ENCODE measurements at regions not wholly inside any gene's neighbourhood (a gene's known extent, or its start where the extent isn't known, plus 50 kb on each side); places are given as distances from the start of the nearest gene placed in this dataset.
"Not testable (repeated sequence)": the region's sequence is repeated elsewhere in the genome, so short reads cannot be mapped to it uniquely, and the experiment has no call there.

- Histone ChIP-seq H3K27me3 (ENCODE audit: insufficient read depth, low read length) (no peaks in the 10 kb centered on the region), H3K9me2 (ENCODE audit: low read depth, low read length) (no peaks in the 10 kb centered on the region), H3K9ac (ENCODE audit: low read length) (no peak overlapping the region), H4K20me1 (ENCODE audit: insufficient read depth, low read length) (no peaks in the 10 kb centered on the region), H3K4me1 (ENCODE audit: insufficient read depth, low read length, severe bottlenecking) (no peaks in the 10 kb centered on the region), H3K36me3 (ENCODE audit: insufficient read depth, low read length) (no peaks in the 10 kb centered on the region), H3K4me3 (ENCODE audit: low read depth, low read length, poor library complexity, severe bottlenecking) (no peak overlapping the region), H3K4me2 (ENCODE audit: low read length) (no peak overlapping the region), H3K9me3 (ENCODE audit: low read length) (no peaks in the 10 kb centered on the region), H3K27ac (ENCODE audit: low read depth, low read length, poor library complexity, severe bottlenecking) (no peak overlapping the region), H3F3A (ENCODE audit: insufficient read depth, low read length) (no peaks in the 10 kb centered on the region), H2AFZ (ENCODE audit: low read length) (no peak overlapping the region), H3K79me2 (ENCODE audit: insufficient read depth, low read length) (no peaks in the 10 kb centered on the region)
- no peak for TF ChIP-seq CTCF (IDR thresholded peaks at IDR 0.05; ENCODE audit: low read length)
Observed at GRCh38 chr4:71216316-71216959, 122.4 kb upstream of the SLC4A4 start.

DNA sequence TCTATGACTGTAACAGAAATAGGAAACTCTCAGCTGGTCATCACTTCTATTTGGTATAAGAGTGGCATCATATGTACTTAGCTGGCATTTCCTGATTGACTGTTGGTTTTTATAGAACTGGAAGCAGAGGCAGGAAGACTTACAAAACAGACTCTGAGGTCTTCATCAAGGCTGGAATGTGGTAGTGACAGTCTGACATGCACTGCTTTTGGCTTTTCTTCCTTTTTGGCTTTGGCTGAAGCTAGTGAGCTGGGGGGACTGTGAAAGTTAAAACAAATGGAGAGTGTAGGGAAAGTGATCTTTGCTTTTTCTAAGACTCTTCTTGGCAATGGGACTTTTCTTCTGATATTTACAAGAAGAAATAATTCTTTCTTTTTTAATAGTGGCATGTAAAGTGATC, 121.1 kb upstream of the SLC4A4 start:
- Histone ChIP-seq H3K9ac (ENCODE audit: low read length) (no peak overlapping the region), H3K9me2 (ENCODE audit: low read depth, low read length) (no peaks in the 10 kb centered on the region), H3K27ac (ENCODE audit: low read depth, low read length, poor library complexity, severe bottlenecking) (no peak overlapping the region), H3K36me3 (ENCODE audit: insufficient read depth, low read length) (no peaks in the 10 kb centered on the region), H3K4me1 (ENCODE audit: insufficient read depth, low read length, severe bottlenecking) (no peaks in the 10 kb centered on the region), H3K9me3 (ENCODE audit: low read length) (no peaks in the 10 kb centered on the region), H3F3A (ENCODE audit: insufficient read depth, low read length) (no peaks in the 10 kb centered on the region), H3K79me2 (ENCODE audit: insufficient read depth, low read length) (no peaks in the 10 kb centered on the region), H3K27me3 (ENCODE audit: insufficient read depth, low read length) (no peaks in the 10 kb centered on the region), H3K4me2 (ENCODE audit: low read length) (no peak overlapping the region), H3K4me3 (ENCODE audit: low read depth, low read length, poor library complexity, severe bottlenecking) (no peak overlapping the region), H2AFZ (ENCODE audit: low read length) (no peak overlapping the region), H4K20me1 (ENCODE audit: insufficient read depth, low read length) (no peaks in the 10 kb centered on the region)
- TF ChIP-seq EZH2 (IDR thresholded peaks at IDR 0.05; ENCODE audit: borderline replicate concordance, low read length) = no peak
- TF ChIP-seq CTCF (IDR thresholded peaks at IDR 0.05; ENCODE audit: low read length) = no peak

DNA sequence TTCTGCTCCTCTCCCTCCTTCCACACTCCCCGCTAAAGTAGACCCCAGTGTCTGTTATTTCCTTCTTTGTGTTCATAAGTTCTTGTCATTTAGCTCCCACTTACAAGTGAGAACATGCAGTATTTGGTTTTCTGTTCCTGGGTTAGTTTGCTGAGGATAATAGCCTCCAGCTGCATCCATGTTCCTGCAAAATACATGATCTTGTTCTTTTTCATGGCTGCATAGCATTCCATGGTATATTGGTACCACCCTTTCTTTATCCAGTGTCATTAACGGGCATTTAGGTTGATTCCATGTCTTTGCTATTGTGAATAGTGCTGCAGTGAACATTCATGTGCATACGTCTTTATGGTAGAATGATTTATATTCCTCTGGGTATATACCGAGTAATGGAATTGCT, 118.0 kb upstream of the SLC4A4 start:
- H3K27me3 ChIP-seq (ENCODE audit: insufficient read depth, low read length); H4K20me1 ChIP-seq (ENCODE audit: insufficient read depth, low read length); H3K4me3 ChIP-seq (ENCODE audit: low read depth, low read length, poor library complexity, severe bottlenecking); H3K4me1 ChIP-seq (ENCODE audit: insufficient read depth, low read length, severe bottlenecking); H3K9me3 ChIP-seq (ENCODE audit: low read length); H3K4me2 ChIP-seq (ENCODE audit: low read length); H3K79me2 ChIP-seq (ENCODE audit: insufficient read depth, low read length); H3K9me2 ChIP-seq (ENCODE audit: low read depth, low read length); H3K27ac ChIP-seq (ENCODE audit: low read depth, low read length, poor library complexity, severe bottlenecking); H3K36me3 ChIP-seq (ENCODE audit: insufficient read depth, low read length); H3F3A ChIP-seq (ENCODE audit: insufficient read depth, low read length); H3K9ac ChIP-seq (ENCODE audit: low read length); H2AFZ ChIP-seq (ENCODE audit: low read length): not testable (repeated sequence)

All from OCI-LY1 (cell line).